Ovary (tissue), 3 donors: ENCODE measurements at regions not wholly inside any gene's neighbourhood (a gene's known extent, or its start where the extent isn't known, plus 50 kb on each side); places are given as distances from the start of the nearest gene placed in this dataset.

Source experiments
- CTCF ChIP-seq, 3 donors: fragments of 450-650 bp in 2 of 3; fragments of 200-600 bp in 1 of 3; IDR thresholded peaks; one replicate each; pipeline versions ENCODE4 v1.5.1 to v1.8.0; 2016 to 2022; ENCODE audit warnings: antibody characterized with exemption in 3 of 3, mild to moderate bottlenecking in 1 of 3
- EP300 ChIP-seq: sonication (generic); formaldehyde crosslinking; IDR thresholded peaks from one replicate; pipeline ENCODE4 v1.6.1; 2017; ENCODE audit warnings: antibody characterized with exemption
- POLR2A ChIP-seq: fragments of 450-650 bp; IDR thresholded peaks from one replicate; pipeline ENCODE4 v1.6.1; 2017; ENCODE audit warnings: antibody characterized with exemption, mild to moderate bottlenecking, moderate library complexity
- donor health status: DM: no; HTN: no; CAD: no.

GRCh38 chr9:90408659-90409058 lies 234.0 kb downstream of the DIRAS2 start:
- TF ChIP-seq POLR2A (no peak), CTCF (IDR thresholded peaks at IDR 0.05) (no peak), EP300 (no peak)
